ENCODE measurements at regions not wholly inside any gene's neighbourhood (a gene's known extent, or its start where the extent isn't known, plus 50 kb on each side); places are given as distances from the start of the nearest gene placed in this dataset.

- intact Hi-C loops (cut with DNase I; ENCODE audit: low total_unique reads), result no loop called here
- no peaks in the 10 kb centered on the region for H3K27me3 ChIP-seq
- no peaks in the 10 kb centered on the region for H3K9me3 ChIP-seq
- H3K4me3 ChIP-seq, result no peak overlapping the region
- H3K4me1 ChIP-seq, result no peaks in the 10 kb centered on the region
- TF ChIP-seq, protein P1, sequence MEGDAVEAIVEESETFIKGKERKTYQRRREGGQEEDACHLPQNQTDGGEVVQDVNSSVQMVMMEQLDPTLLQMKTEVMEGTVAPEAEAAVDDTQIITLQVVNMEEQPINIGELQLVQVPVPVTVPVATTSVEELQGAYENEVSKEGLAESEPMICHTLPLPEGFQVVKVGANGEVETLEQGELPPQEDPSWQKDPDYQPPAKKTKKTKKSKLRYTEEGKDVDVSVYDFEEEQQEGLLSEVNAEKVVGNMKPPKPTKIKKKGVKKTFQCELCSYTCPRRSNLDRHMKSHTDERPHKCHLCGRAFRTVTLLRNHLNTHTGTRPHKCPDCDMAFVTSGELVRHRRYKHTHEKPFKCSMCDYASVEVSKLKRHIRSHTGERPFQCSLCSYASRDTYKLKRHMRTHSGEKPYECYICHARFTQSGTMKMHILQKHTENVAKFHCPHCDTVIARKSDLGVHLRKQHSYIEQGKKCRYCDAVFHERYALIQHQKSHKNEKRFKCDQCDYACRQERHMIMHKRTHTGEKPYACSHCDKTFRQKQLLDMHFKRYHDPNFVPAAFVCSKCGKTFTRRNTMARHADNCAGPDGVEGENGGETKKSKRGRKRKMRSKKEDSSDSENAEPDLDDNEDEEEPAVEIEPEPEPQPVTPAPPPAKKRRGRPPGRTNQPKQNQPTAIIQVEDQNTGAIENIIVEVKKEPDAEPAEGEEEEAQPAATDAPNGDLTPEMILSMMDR (IDR thresholded peaks at IDR 0.05), result no peak
- no peak for TF ChIP-seq POLR2A (IDR thresholded peaks at IDR 0.05)
- no peak overlapping the region for H3K27ac ChIP-seq
- no peak for DNase-seq
- 81% methylated on average over 6 of the region's 6 CpGs for WGBS, 2 donors
- H3K36me3 ChIP-seq (ENCODE audit: low read depth, missing control alignments), result no peaks in the 10 kb centered on the region
Measured at GRCh38 chr6:144411531-144412165, 126.5 kb downstream of the UTRN start.

GRCh38 chr6:144413418-144413817 lies 128.3 kb downstream of the UTRN start:
- Histone ChIP-seq H3K27me3 (no peaks in the 10 kb centered on the region), H3K27ac (no peak overlapping the region), H3K4me3 (no peak overlapping the region), H3K9me3 (no peaks in the 10 kb centered on the region), H3K36me3 (ENCODE audit: low read depth, missing control alignments) (no peaks in the 10 kb centered on the region), H3K4me1 (no peaks in the 10 kb centered on the region)
- no peak for DNase-seq
- WGBS, 2 donors, result 85 to 86% methylated on average over 4 of the region's 4 CpGs
- TF ChIP-seq POLR2A (IDR thresholded peaks at IDR 0.05), result no peak
- TF ChIP-seq, protein P1 (IDR thresholded peaks at IDR 0.05), result no peak
- intact Hi-C loops (cut with DNase I; ENCODE audit: low total_unique reads), result no loop called here

DNA sequence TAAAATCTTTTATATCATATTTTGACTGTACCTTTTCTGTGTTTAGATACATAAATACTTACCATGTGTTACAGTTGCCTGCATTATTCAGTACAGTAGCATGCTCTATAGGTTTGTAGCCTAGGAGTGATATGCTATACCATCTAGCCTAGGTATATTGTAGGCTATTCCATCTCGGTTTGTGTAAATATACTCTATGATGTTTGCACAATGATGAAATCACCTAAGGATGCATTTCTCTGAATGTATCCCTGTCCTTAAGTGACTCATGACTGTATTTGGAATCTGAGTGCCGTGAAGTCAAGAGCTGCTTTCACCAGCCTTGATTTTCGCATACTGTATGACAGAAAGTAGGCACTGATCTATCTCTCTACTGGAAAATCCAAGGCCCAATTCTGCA lies 129.9 kb downstream of the UTRN start:
- no peaks in the 10 kb centered on the region for H3K9me3 ChIP-seq
- H3K4me3 ChIP-seq, result no peak overlapping the region
- no peak overlapping the region for H3K27ac ChIP-seq
- no peak for TF ChIP-seq POLR2A (IDR thresholded peaks at IDR 0.05)
- TF ChIP-seq, protein P1 (IDR thresholded peaks at IDR 0.05), result no peak
- no peak for DNase-seq
- H3K36me3 ChIP-seq (ENCODE audit: low read depth, missing control alignments), result no peaks in the 10 kb centered on the region
- no peaks in the 10 kb centered on the region for H3K27me3 ChIP-seq
- intact Hi-C loops (cut with DNase I; ENCODE audit: low total_unique reads), result no loop called here
- H3K4me1 ChIP-seq, result peaks cover 11% of the 10 kb centered on the region
- WGBS, 2 donors, result 88 to 94% methylated on average over 3 of the region's 3 CpGs

DNA sequence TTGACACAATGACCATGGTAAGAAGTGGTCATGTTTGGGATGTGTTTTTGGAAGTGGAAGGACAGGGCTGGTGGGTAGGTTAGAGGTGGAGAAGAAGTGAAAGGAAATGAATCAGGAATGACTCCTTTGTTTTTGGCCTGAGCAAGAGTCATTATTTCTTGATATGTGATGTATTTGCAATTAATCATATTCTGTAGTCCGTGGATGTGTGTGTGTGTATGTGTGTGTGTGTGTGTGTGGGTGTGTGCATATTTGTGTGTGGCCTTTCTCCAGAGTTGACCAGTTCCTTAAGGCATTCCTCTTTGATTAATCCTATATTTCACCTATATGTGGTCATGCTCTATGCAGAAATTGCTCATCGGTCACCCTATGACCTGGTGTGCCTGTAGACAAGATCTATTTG lies 130.7 kb downstream of the UTRN start:
- Histone ChIP-seq H3K36me3 (ENCODE audit: low read depth, missing control alignments) (no peaks in the 10 kb centered on the region), H3K4me1 (peaks cover 11% of the 10 kb centered on the region), H3K9me3 (no peaks in the 10 kb centered on the region), H3K27me3 (no peaks in the 10 kb centered on the region), H3K4me3 (no peak overlapping the region), H3K27ac (no peak overlapping the region)
- TF ChIP-seq, protein P1 (IDR thresholded peaks at IDR 0.05), result no peak
- TF ChIP-seq POLR2A (IDR thresholded peaks at IDR 0.05), result no peak
- DNase-seq, result no peak
- intact Hi-C loops (cut with DNase I; ENCODE audit: low total_unique reads), result no loop called here
- WGBS, 2 donors, result 87 to 94% methylated on average over 2 of the region's 2 CpGs

DNA sequence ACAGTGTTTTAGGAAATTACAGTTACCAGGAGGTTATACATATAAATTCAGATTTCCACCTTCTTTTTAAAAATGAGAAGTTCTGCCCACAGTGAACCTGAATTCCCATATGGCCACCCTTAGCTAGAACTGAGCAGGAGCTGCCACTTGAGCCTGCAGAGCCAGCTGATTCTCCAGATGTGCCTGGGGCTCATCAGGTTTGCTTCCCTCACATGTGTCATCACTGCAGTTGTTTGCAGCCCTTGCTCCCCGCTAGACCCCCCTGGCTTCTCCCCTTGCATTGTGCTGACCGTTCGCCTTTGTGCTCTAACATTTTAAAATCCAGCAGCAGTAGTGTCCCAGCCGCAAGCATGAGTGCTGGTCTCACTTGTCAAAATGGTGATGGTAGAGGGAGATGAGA lies 131.1 kb downstream of the UTRN start:
- WGBS, 2 donors, result 94 to 97% methylated on average over 4 of the region's 4 CpGs
- H3K9me3 ChIP-seq, result no peaks in the 10 kb centered on the region
- intact Hi-C loops (cut with DNase I; ENCODE audit: low total_unique reads), result no loop called here
- TF ChIP-seq POLR2A (IDR thresholded peaks at IDR 0.05), result no peak
- TF ChIP-seq, protein P1 (IDR thresholded peaks at IDR 0.05), result no peak
- no peak overlapping the region for H3K27ac ChIP-seq
- H3K4me1 ChIP-seq, result peaks cover 11% of the 10 kb centered on the region
- no peaks in the 10 kb centered on the region for H3K36me3 ChIP-seq (ENCODE audit: low read depth, missing control alignments)
- H3K27me3 ChIP-seq, result no peaks in the 10 kb centered on the region
- H3K4me3 ChIP-seq, result no peak overlapping the region
- no peak for DNase-seq
